PFSK-1 (cell line): ENCODE measurements at regions not wholly inside any gene's neighbourhood (a gene's known extent, or its start where the extent isn't known, plus 50 kb on each side); places are given as distances from the start of the nearest gene placed in this dataset.

Source experiments
- POLR2AphosphoS5 ChIP-seq: IDR thresholded peaks from 2 replicates; pipeline ENCODE4 v1.6.1; 2012; ENCODE audit warnings: low read depth, mild to moderate bottlenecking, control low read depth, low read length, moderate library complexity
- TAF1 ChIP-seq: IDR thresholded peaks from 2 replicates; pipeline ENCODE4 v1.6.1; 2012; ENCODE audit warnings: low read length, control low read depth, borderline replicate concordance; ENCODE audit not compliant: insufficient read depth
- TF ChIP-seq, protein P1 (sequence below), 2 experiments: IDR thresholded peaks; 2 replicates each; pipeline versions ENCODE4 v1.6.1 to v1.8.0; 2011 to 2012; ENCODE audit warnings: low read depth in 2 of 2, low read length in 2 of 2, control low read depth in 1 of 2, inconsistent platforms in 1 of 2, mild to moderate bottlenecking in 1 of 2, moderate library complexity in 1 of 2; ENCODE audit not compliant: insufficient read depth in 1 of 2

DNA sequence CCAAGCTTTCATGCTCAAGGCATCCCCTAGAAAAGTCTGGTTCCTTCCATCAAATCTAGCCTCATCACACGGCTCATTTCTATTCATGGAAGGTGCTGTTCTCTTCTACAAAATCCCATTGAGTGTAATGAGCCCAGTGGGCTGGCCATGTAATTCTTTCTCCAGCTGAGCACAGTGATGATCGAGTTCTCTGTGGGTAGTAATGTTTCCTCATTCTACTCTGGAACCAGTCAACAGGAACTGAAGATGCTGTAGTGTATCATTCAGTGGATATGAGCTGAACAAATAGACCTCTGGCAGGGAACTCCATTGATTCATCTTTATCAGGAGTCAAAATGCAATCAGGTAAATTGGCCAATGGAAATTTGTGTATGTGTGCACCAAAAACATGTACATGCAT lies 149.2 kb downstream of the LRRC70 start:
- TF ChIP-seq, protein P1, sequence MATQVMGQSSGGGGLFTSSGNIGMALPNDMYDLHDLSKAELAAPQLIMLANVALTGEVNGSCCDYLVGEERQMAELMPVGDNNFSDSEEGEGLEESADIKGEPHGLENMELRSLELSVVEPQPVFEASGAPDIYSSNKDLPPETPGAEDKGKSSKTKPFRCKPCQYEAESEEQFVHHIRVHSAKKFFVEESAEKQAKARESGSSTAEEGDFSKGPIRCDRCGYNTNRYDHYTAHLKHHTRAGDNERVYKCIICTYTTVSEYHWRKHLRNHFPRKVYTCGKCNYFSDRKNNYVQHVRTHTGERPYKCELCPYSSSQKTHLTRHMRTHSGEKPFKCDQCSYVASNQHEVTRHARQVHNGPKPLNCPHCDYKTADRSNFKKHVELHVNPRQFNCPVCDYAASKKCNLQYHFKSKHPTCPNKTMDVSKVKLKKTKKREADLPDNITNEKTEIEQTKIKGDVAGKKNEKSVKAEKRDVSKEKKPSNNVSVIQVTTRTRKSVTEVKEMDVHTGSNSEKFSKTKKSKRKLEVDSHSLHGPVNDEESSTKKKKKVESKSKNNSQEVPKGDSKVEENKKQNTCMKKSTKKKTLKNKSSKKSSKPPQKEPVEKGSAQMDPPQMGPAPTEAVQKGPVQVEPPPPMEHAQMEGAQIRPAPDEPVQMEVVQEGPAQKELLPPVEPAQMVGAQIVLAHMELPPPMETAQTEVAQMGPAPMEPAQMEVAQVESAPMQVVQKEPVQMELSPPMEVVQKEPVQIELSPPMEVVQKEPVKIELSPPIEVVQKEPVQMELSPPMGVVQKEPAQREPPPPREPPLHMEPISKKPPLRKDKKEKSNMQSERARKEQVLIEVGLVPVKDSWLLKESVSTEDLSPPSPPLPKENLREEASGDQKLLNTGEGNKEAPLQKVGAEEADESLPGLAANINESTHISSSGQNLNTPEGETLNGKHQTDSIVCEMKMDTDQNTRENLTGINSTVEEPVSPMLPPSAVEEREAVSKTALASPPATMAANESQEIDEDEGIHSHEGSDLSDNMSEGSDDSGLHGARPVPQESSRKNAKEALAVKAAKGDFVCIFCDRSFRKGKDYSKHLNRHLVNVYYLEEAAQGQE (IDR thresholded peaks at IDR 0.05; ENCODE audit: insufficient read depth in 1 of 2, low read depth in 2 of 2, low read length in 2 of 2) = no peak
- TF ChIP-seq POLR2AphosphoS5 = no peak
- no peak for TF ChIP-seq TAF1
